IgD-negative memory B cell (primary cell): ENCODE measurements at regions not wholly inside any gene's neighbourhood (a gene's known extent, or its start where the extent isn't known, plus 50 kb on each side); places are given as distances from the start of the nearest gene placed in this dataset.

ENCODE experiments used
- H3K27ac Mint-ChIP-seq, 3 donors: one replicate each; pipeline ENCODE4 v1.8.0; 2020 to 2022; ENCODE audit warnings: mild to moderate bottlenecking in 3 of 3, mixed read lengths in 3 of 3, moderate library complexity in 1 of 3
- H3K27me3 Mint-ChIP-seq: one replicate; pipeline ENCODE4 v1.8.0; 2021; ENCODE audit warnings: mixed read lengths
- H3K36me3 Mint-ChIP-seq: one replicate; pipeline ENCODE4 v1.8.0; 2020; ENCODE audit warnings: mild to moderate bottlenecking, mixed read lengths
- H3K4me1 Mint-ChIP-seq, 3 donors: one replicate each; pipeline ENCODE4 v1.8.0; 2020 to 2022; ENCODE audit warnings: mixed read lengths in 3 of 3, mild to moderate bottlenecking in 1 of 3
- H3K4me3 Mint-ChIP-seq, 4 donors: one replicate each; pipeline ENCODE4 v1.8.0; 2020 to 2022; ENCODE audit warnings: mild to moderate bottlenecking in 4 of 4, mixed read lengths in 4 of 4, moderate library complexity in 3 of 4
- H3K9me3 Mint-ChIP-seq, 3 donors: one replicate each; pipeline ENCODE4 v1.8.0; 2020 to 2021; ENCODE audit warnings: mixed read lengths in 3 of 3, mild to moderate bottlenecking in 1 of 3

GRCh38 chrX:122545778-122546177, 638.3 kb upstream of the GRIA3 start:
- H3K36me3 Mint-ChIP-seq: no peaks in the 10 kb centered on the region
- no peaks in the 10 kb centered on the region for H3K4me1 Mint-ChIP-seq
- no peaks in the 10 kb centered on the region for H3K27me3 Mint-ChIP-seq
- peaks cover 0 to 9% (median 3%) of the 10 kb centered on the region in 3 donors for H3K9me3 Mint-ChIP-seq
- no peak overlapping the region for H3K27ac Mint-ChIP-seq
- H3K4me3 Mint-ChIP-seq: no peak overlapping the region

DNA sequence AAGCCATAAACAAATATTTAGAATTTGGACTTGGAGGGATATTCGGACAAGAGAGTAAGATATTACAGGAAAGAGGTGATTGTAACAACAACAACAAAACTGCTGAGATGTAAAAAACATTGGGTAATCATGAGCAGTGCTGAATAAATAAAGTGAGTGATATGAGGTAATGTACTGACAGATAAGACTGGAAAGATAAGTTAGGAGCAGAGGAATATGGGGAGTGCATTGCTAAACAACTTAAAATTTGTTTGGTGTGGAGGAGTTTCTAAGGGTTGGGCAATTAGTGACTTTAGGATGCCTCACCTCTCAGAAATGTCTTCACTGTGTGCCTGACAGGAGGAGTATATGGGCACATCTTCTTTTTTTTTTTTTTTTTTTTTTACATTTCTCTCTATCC, 637.8 kb upstream of the GRIA3 start:
- Mint-ChIP-seq H3K27ac (no peak overlapping the region), H3K36me3 (no peaks in the 10 kb centered on the region), H3K4me1 (no peaks in the 10 kb centered on the region), H3K4me3 (no peak overlapping the region), H3K9me3 (peaks cover 0 to 5% (median 3%) of the 10 kb centered on the region in 3 donors), H3K27me3 (no peaks in the 10 kb centered on the region)

GRCh38 chrX:122552286-122552800, 631.7 kb upstream of the GRIA3 start:
- H3K27me3 Mint-ChIP-seq: no peaks in the 10 kb centered on the region
- H3K36me3 Mint-ChIP-seq: no peaks in the 10 kb centered on the region
- H3K9me3 Mint-ChIP-seq: peaks cover 0 to 10% (median 2%) of the 10 kb centered on the region in 3 donors
- peaks cover 0 to 2% (median 0%) of the 10 kb centered on the region in 3 donors for H3K4me1 Mint-ChIP-seq
- H3K27ac Mint-ChIP-seq: no peak overlapping the region
- H3K4me3 Mint-ChIP-seq: no peak overlapping the region

DNA sequence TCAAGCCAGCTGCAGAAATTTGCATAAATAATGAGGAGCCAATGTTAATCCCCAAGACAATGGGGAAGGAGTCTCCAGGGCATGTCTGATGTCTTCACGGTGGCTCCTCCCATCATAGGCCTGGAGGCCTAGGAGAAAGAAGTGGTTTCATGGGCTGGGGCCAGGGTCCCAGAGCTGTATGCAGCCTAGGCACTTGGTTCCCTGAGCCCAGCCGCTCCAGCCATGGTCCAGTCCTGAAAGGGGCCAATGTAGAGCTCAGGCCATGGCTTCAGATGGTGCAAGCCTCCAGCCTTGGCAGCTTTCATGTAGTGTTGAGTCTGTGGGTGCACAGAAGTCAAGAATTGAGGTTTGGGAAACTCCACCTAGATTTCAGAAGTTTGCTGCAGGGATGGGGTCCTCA, 628.2 kb upstream of the GRIA3 start:
- Mint-ChIP-seq H3K27ac (no peak overlapping the region), H3K27me3 (no peaks in the 10 kb centered on the region), H3K4me3 (no peak overlapping the region), H3K36me3 (no peaks in the 10 kb centered on the region), H3K4me1 (peaks cover 0 to 2% (median 0%) of the 10 kb centered on the region in 3 donors), H3K9me3 (peaks cover 3 to 12% (median 7%) of the 10 kb centered on the region in 3 donors)

- no peaks in the 10 kb centered on the region for H3K27me3 Mint-ChIP-seq
- H3K27ac Mint-ChIP-seq: no peak overlapping the region
- H3K4me3 Mint-ChIP-seq: no peak overlapping the region
- peaks cover 2% of the 10 kb centered on the region for H3K36me3 Mint-ChIP-seq
- no peaks in the 10 kb centered on the region for H3K4me1 Mint-ChIP-seq
- H3K9me3 Mint-ChIP-seq: peaks cover 1 to 15% (median 12%) of the 10 kb centered on the region in 3 donors
These were observed 618.1 kb upstream of the GRIA3 start for GRCh38 chrX:122565952-122566351.

DNA sequence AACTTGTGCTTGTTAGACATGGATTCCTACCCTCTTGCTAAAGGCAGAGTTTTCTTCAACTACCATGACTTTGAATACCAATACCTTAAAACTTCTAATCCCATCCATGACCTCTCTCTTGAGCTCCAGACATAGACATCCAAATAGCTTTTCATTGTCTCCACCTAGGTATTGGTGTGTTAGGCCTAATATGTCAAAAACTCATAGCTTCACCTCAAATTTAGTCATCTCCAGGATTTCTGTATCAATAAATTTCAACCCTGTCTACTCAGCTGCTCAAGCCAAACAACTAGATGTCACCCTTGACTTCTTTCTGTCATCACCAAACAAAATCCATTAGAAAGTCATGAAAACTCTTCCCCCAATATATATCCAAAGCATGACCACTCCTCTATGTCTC, 617.7 kb upstream of the GRIA3 start:
- Mint-ChIP-seq H3K36me3 (no peaks in the 10 kb centered on the region), H3K27ac (no peak overlapping the region), H3K4me1 (no peaks in the 10 kb centered on the region), H3K9me3 (peaks cover 1 to 16% (median 13%) of the 10 kb centered on the region in 3 donors), H3K27me3 (no peaks in the 10 kb centered on the region), H3K4me3 (no peak overlapping the region)

DNA sequence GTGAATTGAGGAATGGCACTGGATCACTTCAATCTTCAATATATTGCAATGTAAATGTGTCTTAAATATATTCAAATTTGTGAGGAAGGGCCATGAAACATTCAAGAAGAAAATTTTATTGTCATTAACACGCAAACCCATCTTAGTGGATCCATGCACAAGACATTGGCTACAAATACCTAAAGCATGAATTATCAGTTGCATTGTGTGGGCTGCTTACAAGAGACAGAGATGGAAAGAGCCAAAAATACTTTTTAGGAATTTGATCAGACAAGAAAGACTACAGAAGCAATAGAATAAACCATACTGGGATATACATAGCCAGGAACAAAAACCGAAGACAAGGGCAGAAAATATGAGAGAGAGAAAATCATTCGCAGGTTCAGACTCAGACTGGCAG, 616.2 kb upstream of the GRIA3 start:
- no peaks in the 10 kb centered on the region for H3K4me1 Mint-ChIP-seq

DNA sequence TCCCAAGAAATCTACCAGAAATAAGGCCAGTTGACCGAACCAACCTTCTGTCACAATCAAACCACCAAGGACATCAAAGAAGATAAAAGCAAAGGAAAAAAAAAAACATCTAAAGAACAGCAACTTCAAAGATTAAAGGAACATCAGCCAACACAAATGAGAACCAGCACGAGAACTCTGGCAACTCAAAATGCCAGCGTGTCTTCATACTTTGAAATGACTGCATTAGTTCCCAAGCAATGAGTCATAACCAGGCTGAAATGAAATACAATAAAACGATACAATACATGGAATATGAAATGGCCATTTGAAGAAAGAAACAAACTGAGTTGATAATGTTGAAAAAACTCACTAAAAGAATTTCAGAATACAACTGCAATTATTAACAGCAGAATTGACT, 611.6 kb upstream of the GRIA3 start:
- Mint-ChIP-seq H3K4me3 (no peak overlapping the region), H3K4me1 (no peaks in the 10 kb centered on the region), H3K9me3 (peaks cover 0 to 24% (median 21%) of the 10 kb centered on the region in 3 donors), H3K27ac (no peak overlapping the region), H3K36me3 (no peaks in the 10 kb centered on the region), H3K27me3 (no peaks in the 10 kb centered on the region)

More for the DNA sequence above, 616.2 kb upstream of the GRIA3 start:
- Mint-ChIP-seq H3K36me3 (no peaks in the 10 kb centered on the region), H3K4me3 (no peak overlapping the region), H3K27me3 (no peaks in the 10 kb centered on the region), H3K9me3 (peaks cover 1 to 24% (median 20%) of the 10 kb centered on the region in 3 donors), H3K27ac (no peak overlapping the region)

DNA sequence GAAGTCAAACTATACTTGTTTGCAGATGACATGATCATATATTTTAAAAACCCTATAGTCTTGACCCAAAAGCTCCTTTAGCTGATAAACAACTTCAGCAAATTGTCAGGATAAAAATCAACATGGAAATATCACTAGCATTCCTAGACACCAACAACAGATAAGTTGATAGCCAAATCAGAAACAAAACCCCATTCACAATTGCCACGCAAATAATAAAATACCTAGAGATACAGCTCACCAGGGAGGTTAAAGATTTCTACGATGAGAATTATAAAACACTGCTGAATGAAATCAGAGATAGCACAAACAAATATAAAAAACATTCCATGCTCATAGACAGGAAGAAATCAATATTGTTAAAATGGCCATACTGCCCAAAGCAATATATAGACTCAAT, 605.0 kb upstream of the GRIA3 start:
- no peaks in the 10 kb centered on the region for H3K27me3 Mint-ChIP-seq
- H3K4me3 Mint-ChIP-seq: no peak overlapping the region
- no peak overlapping the region for H3K27ac Mint-ChIP-seq
- H3K9me3 Mint-ChIP-seq: peaks cover 2 to 5% (median 4%) of the 10 kb centered on the region in 3 donors
- H3K4me1 Mint-ChIP-seq: no peaks in the 10 kb centered on the region
- no peaks in the 10 kb centered on the region for H3K36me3 Mint-ChIP-seq

GRCh38 chrX:122579526-122579925, 604.6 kb upstream of the GRIA3 start:
- no peaks in the 10 kb centered on the region for H3K4me1 Mint-ChIP-seq
- H3K9me3 Mint-ChIP-seq: peaks cover 2 to 3% (median 3%) of the 10 kb centered on the region in 3 donors
- no peaks in the 10 kb centered on the region for H3K27me3 Mint-ChIP-seq
- no peak overlapping the region for H3K27ac Mint-ChIP-seq
- no peak overlapping the region for H3K4me3 Mint-ChIP-seq
- H3K36me3 Mint-ChIP-seq: no peaks in the 10 kb centered on the region

DNA sequence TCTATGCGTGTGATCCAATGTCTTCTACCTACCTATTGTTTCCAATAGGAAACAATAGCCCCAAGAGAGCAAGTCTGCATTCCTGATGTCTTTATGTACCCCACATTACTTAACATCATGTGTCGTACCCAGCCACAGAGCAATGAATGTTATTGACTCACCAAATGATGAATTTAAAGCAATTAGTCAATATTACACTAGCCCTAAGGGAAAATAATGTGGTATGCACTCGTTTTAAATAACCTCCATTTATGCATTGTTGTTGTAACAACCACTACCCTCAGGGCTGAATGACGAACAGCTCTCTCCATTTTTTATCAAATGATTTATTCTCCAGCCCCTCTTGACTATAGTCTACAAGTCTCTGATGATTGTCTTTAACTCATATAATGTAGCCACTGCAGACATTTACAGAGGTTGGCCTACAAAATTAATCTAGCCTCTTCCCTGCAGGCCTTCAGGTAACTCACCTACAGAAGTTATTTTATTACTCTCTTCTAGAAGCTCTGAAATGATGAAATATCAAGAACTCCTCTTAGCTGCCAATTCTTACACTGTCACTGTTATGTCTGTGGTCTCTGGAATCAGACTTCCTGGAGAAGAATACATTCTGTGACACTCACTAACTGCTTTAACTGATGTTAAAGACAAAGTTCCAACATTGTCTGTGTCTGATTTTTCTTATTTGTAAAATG, 601.7 kb upstream of the GRIA3 start:
- Mint-ChIP-seq H3K9me3 (peaks cover 3 to 7% (median 4%) of the 10 kb centered on the region in 3 donors), H3K36me3 (no peaks in the 10 kb centered on the region), H3K4me3 (no peak overlapping the region), H3K27ac (no peak overlapping the region), H3K4me1 (no peaks in the 10 kb centered on the region), H3K27me3 (no peaks in the 10 kb centered on the region)

DNA sequence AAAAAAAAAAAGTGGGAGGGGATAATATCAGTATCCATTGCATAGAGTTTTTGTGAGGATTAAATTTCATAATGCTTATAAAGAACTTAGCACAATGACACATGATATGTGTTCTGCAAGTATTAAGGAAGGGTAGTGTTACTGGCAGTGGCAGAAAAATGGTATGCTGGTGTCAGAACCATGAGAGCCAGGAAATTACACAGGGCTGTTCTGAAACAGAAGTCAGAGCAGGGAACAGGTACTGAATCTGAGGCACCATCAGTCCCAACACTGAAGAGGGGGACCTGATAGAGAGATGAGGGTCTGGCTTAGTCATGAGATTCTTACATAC, 601.1 kb upstream of the GRIA3 start:
- Mint-ChIP-seq H3K27ac (no peak overlapping the region), H3K9me3 (peaks cover 3 to 10% (median 4%) of the 10 kb centered on the region in 3 donors), H3K4me3 (no peak overlapping the region), H3K27me3 (no peaks in the 10 kb centered on the region), H3K36me3 (no peaks in the 10 kb centered on the region), H3K4me1 (no peaks in the 10 kb centered on the region)

DNA sequence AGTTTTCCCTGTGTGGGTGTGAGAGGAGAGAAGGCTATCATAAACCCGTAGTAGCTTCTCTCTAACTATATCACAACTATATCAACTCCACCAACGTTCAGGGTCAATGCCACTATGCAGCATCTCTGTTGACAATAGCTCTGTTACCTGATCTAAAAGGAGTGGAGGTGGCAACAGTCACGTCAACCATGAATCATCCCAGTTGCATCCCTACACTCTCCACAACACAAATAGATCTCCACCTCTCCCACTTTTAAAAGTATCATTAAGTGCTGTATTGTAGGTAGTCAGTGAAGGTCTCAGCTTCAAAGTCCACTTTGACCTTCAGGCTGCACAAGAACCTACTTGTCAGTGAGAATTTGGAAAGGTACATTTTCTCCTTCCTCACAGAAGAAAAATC, 600.5 kb upstream of the GRIA3 start:
- no peak overlapping the region for H3K27ac Mint-ChIP-seq
- no peaks in the 10 kb centered on the region for H3K36me3 Mint-ChIP-seq
- H3K9me3 Mint-ChIP-seq: peaks cover 2 to 10% (median 4%) of the 10 kb centered on the region in 3 donors
- no peaks in the 10 kb centered on the region for H3K4me1 Mint-ChIP-seq
- H3K27me3 Mint-ChIP-seq: no peaks in the 10 kb centered on the region
- no peak overlapping the region for H3K4me3 Mint-ChIP-seq

DNA sequence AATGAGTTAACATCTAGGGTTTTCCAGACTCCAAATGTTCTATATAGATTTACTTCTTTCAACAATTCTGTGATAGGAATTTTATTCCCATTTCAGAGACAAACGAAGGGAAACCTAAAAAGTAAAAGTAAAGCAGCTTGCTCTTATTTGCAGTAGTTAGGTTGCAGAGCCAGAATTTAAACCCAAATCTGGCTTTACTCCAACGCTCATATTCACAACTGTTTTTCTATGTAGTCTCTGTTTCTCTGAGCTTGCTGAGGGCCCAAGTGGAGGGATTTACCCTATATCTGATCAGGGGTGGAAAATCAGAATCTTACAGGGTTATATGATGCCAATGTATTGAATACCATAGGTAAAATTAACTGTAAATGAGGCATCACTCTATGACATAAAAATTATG, 599.1 kb upstream of the GRIA3 start:
- H3K27ac Mint-ChIP-seq: no peak overlapping the region
- H3K9me3 Mint-ChIP-seq: peaks cover 2 to 10% (median 2%) of the 10 kb centered on the region in 3 donors
- no peaks in the 10 kb centered on the region for H3K36me3 Mint-ChIP-seq
- H3K4me1 Mint-ChIP-seq: no peaks in the 10 kb centered on the region
- H3K4me3 Mint-ChIP-seq: no peak overlapping the region
- no peaks in the 10 kb centered on the region for H3K27me3 Mint-ChIP-seq

GRCh38 chrX:122586831-122587230, 597.2 kb upstream of the GRIA3 start:
- Mint-ChIP-seq H3K4me3 (no peak overlapping the region), H3K36me3 (no peaks in the 10 kb centered on the region), H3K27me3 (no peaks in the 10 kb centered on the region), H3K4me1 (no peaks in the 10 kb centered on the region), H3K9me3 (peaks cover 1 to 7% (median 4%) of the 10 kb centered on the region in 3 donors), H3K27ac (no peak overlapping the region)

GRCh38 chrX:122591546-122591945, 592.5 kb upstream of the GRIA3 start:
- Mint-ChIP-seq H3K4me1 (no peaks in the 10 kb centered on the region), H3K4me3 (no peak overlapping the region), H3K9me3 (peaks cover 5 to 6% (median 5%) of the 10 kb centered on the region in 3 donors), H3K36me3 (no peaks in the 10 kb centered on the region), H3K27ac (no peak overlapping the region), H3K27me3 (no peaks in the 10 kb centered on the region)
